ENCODE measurements at regions not wholly inside any gene's neighbourhood (a gene's known extent, or its start where the extent isn't known, plus 50 kb on each side); places are given as distances from the start of the nearest gene placed in this dataset.
"Not testable (repeated sequence)": the region's sequence is repeated elsewhere in the genome, so short reads cannot be mapped to it uniquely, and the experiment has no call there.

- no peak for DNase-seq
These were observed 669.5 kb downstream of the MAFB start for GRCh38 chr20:40019510-40019909.

- DNase-seq, result no peak
These were observed 671.3 kb downstream of the MAFB start for GRCh38 chr20:40017765-40018164.

GRCh38 chr20:40016890-40017289 is 672.1 kb downstream of the MAFB start:
- no peak for DNase-seq

- no peak for DNase-seq
These were observed 672.6 kb downstream of the MAFB start for GRCh38 chr20:40016392-40016791.

GRCh38 chr20:40012026-40012425 is 677.0 kb downstream of the MAFB start:
- DNase-seq, result not testable (repeated sequence)

- peak; percentile 98 for DNase-seq
These were observed 678.6 kb downstream of the MAFB start for GRCh38 chr20:40010483-40010882.

- DNase-seq, result no peak
These were observed 679.5 kb downstream of the MAFB start for GRCh38 chr20:40009542-40009941.

- DNase-seq, result no peak
These were observed 680.9 kb downstream of the MAFB start for GRCh38 chr20:40008177-40008576.

GRCh38 chr20:40006168-40006860 is 682.7 kb downstream of the MAFB start:
- DNase-seq, result no peak

- DNase-seq, result not testable (repeated sequence)
These were observed 684.9 kb downstream of the MAFB start for GRCh38 chr20:40004092-40004491.

GRCh38 chr20:39993742-39994141 is 695.3 kb downstream of the MAFB start:
- no peak for DNase-seq

- DNase-seq, result no peak
These were observed 698.3 kb downstream of the MAFB start for GRCh38 chr20:39990692-39991091.

GRCh38 chr20:39988991-39989390 is 700.0 kb downstream of the MAFB start:
- DNase-seq, result no peak

- DNase-seq, result peak; percentile 95
These were observed 702.7 kb downstream of the MAFB start for GRCh38 chr20:39986173-39986904.

- peak; percentile 52 for DNase-seq
These were observed 703.7 kb downstream of the MAFB start for GRCh38 chr20:39985271-39985827.

- no peak for DNase-seq
These were observed 705.4 kb downstream of the MAFB start for GRCh38 chr20:39983655-39984054.

- no peak for DNase-seq
These were observed 705.9 kb downstream of the MAFB start for GRCh38 chr20:39983183-39983582.

GRCh38 chr20:39974966-39975501 is 714.0 kb downstream of the MAFB start:
- DNase-seq, result peak; percentile 87

GRCh38 chr20:39968495-39968894 is 720.5 kb downstream of the MAFB start:
- no peak for DNase-seq

GRCh38 chr20:39967806-39968205 is 721.2 kb downstream of the MAFB start:
- DNase-seq, result no peak

GRCh38 chr20:39961637-39962244 is 727.3 kb downstream of the MAFB start:
- peak; percentile 62 for DNase-seq

- peak; percentile 62 for DNase-seq
These were observed 728.3 kb downstream of the MAFB start for GRCh38 chr20:39960522-39961428.
